ENCODE measurements at regions not wholly inside any gene's neighbourhood (a gene's known extent, or its start where the extent isn't known, plus 50 kb on each side); places are given as distances from the start of the nearest gene placed in this dataset.

DNA sequence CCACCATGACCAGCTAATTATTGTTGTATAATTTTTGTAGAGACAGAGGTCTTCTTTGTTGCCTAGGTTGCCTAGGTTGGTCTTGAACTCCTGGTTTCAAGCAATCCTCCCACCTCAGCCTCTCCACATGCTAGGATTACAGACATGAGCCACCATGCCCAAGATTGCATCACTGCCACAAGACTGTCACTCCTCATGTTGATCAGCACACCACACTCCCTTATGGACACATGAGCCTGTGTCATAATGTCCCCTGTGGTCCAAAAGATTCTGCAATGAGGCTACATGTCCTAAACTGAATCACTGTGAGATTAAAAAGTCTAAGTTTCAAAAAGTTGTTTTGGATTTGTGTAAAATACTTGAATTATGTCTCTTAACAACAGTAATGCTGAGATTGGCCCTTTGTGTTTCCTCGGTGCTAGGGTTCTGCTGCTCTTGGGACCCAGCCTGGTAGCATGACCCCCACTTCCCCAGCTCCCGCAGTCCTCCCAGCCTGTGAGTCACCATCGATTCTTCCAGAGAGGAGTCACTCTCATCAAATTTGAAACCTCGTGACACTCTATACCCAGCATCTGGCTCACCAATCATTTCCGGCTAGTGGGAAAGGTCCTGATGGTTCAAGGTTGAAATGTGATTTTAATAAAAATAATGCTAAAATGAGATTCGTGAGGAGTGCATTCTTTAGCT, 890.9 kb downstream of the VRK1 start:
- Histone ChIP-seq H3K4me1 (no peaks in the 10 kb centered on the region), H3K4me3 (no peak overlapping the region), H3K9me3 (no peaks in the 10 kb centered on the region), H3K36me3 (no peaks in the 10 kb centered on the region), H3K27me3 (no peaks in the 10 kb centered on the region), H3K27ac (no peak overlapping the region)
- no peak for ATAC-seq
- 71 to 92% methylated on average over 5 of the region's 6 CpGs for WGBS, 2 donors (ENCODE audit: low coverage in 1 of 2)
- no peak for TF ChIP-seq EP300 (IDR thresholded peaks at IDR 0.05)
- TF ChIP-seq POLR2A (IDR thresholded peaks at IDR 0.05) = no peak
- TF ChIP-seq, protein P1, sequence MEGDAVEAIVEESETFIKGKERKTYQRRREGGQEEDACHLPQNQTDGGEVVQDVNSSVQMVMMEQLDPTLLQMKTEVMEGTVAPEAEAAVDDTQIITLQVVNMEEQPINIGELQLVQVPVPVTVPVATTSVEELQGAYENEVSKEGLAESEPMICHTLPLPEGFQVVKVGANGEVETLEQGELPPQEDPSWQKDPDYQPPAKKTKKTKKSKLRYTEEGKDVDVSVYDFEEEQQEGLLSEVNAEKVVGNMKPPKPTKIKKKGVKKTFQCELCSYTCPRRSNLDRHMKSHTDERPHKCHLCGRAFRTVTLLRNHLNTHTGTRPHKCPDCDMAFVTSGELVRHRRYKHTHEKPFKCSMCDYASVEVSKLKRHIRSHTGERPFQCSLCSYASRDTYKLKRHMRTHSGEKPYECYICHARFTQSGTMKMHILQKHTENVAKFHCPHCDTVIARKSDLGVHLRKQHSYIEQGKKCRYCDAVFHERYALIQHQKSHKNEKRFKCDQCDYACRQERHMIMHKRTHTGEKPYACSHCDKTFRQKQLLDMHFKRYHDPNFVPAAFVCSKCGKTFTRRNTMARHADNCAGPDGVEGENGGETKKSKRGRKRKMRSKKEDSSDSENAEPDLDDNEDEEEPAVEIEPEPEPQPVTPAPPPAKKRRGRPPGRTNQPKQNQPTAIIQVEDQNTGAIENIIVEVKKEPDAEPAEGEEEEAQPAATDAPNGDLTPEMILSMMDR (IDR thresholded peaks at IDR 0.05) = no peak
- no peak for TF ChIP-seq POLR2AphosphoS5 (IDR thresholded peaks at IDR 0.05)

DNA sequence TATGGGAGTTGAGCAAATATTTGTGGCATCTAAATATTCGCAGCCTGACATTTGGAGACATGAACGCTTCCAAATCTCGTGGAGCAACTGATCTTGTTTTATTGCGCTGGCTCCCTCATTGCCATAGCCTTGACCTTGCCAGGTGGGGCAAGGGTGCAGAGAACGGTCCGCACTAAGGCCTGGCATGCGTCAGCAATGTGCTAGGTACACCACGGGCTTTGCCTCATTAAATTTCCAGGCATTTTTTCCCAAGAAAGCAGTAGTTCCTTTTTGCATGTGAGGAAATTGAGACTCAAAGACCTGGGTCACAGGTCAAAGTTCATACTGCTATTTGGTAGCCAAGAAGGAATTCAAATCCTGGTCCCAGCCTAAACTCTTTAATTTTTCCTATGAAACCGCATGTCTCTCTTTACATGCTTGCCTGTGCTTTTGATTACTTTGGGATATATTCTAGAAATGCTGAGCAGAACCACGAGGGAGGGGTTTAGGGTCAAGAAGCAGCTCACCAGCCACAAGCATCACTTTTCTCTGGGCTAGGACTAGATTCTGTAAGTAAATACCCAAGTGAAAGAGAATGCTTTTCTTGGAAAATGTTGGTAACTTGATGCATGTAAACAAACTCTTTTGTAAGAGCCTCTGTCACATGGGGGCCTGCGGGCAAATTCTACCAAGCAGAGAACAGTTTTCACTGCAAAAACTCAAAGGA, 891.6 kb downstream of the VRK1 start:
- no peak overlapping the region for H3K27ac ChIP-seq
- 77 to 90% methylated on average over 7 to 11 of the region's 11 CpGs for WGBS, 2 donors (ENCODE audit: low coverage in 1 of 2)
- ATAC-seq = no peak

DNA sequence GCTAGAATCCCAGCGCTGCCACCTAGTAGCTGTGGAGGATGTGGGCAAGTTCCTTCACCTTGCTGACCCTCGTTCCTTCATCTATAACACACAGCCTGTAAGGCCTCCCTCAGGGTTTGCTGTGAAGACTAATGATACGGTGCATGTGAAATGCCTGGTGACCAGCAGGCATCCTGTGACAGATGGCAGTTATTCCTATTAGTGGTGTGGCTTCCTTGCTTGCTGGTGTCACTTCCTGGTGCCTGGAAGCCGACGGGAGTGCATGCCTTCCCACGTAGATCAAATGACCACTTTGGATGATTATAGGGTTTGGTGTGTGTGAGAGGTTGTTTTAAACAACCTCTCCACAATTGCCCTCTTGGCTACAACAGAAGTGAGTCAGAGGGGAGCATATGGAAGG, 894.9 kb downstream of the VRK1 start:
- Histone ChIP-seq H3K4me1 (no peaks in the 10 kb centered on the region), H3K4me3 (no peak overlapping the region), H3K27me3 (peaks cover 9% of the 10 kb centered on the region), H3K36me3 (no peaks in the 10 kb centered on the region), H3K27ac (no peak overlapping the region), H3K9me3 (no peaks in the 10 kb centered on the region)
- WGBS, 2 donors (ENCODE audit: low coverage in 1 of 2) = no CpG with 5 or more reads among the region's 6 CpGs
- no peak for TF ChIP-seq EP300 (IDR thresholded peaks at IDR 0.05)
- no peak for TF ChIP-seq POLR2AphosphoS5 (IDR thresholded peaks at IDR 0.05)
- TF ChIP-seq, protein P1 (IDR thresholded peaks at IDR 0.05) = no peak
- TF ChIP-seq POLR2A (IDR thresholded peaks at IDR 0.05) = no peak
- ATAC-seq = no peak

More for the DNA sequence above, 891.6 kb downstream of the VRK1 start:
- Histone ChIP-seq H3K4me1 (no peaks in the 10 kb centered on the region), H3K36me3 (no peaks in the 10 kb centered on the region), H3K27me3 (peaks cover 2% of the 10 kb centered on the region), H3K4me3 (no peak overlapping the region), H3K9me3 (no peaks in the 10 kb centered on the region)
- no peak for TF ChIP-seq POLR2A (IDR thresholded peaks at IDR 0.05)
- TF ChIP-seq, protein P1 (IDR thresholded peaks at IDR 0.05) = no peak
- no peak for TF ChIP-seq EP300 (IDR thresholded peaks at IDR 0.05)
- no peak for TF ChIP-seq POLR2AphosphoS5 (IDR thresholded peaks at IDR 0.05)

DNA sequence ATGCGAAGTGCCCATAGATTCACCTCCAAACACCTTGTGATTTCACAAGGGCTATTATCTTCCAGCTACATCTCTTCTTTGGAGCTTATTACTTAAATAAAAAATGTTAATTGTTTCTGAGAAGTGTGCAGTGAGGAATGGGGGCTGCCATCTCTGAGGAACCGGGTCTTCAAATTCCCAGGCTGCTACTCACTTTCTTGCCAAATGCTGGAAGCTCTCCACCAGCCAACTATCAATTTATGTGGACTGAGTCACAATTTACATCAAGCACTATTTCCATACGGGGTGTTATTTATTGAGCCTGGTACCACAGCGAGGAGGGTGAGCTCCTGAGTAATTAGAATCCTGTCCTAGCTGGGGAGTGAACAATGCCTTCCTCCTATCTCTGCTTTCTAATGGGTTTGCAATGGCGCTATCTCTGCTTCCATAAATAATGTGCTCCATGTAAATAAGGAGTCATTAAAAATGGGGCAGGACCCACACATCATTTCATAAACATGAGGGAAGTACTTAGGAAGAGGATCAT, 898.3 kb downstream of the VRK1 start:
- TF ChIP-seq POLR2A (IDR thresholded peaks at IDR 0.05) (no peak), EP300 (IDR thresholded peaks at IDR 0.05) (no peak), POLR2AphosphoS5 (IDR thresholded peaks at IDR 0.05) (no peak)
- TF ChIP-seq, protein P1 (IDR thresholded peaks at IDR 0.05) = no peak
- peaks cover 0 to 13% (median 0%) of the 10 kb centered on the region in 3 donors for H3K9me3 ChIP-seq
- no peaks in the 10 kb centered on the region for H3K36me3 ChIP-seq
- no peaks in the 10 kb centered on the region for H3K4me1 ChIP-seq
- ATAC-seq = no peak
- peaks cover 28% of the 10 kb centered on the region for H3K27me3 ChIP-seq
- WGBS, 2 donors (ENCODE audit: low coverage in 1 of 2) = 84 to 90% methylated on average over 1 to 5 of the region's 5 CpGs
- H3K27ac ChIP-seq = no peak overlapping the region
- no peak overlapping the region for H3K4me3 ChIP-seq
